Stomach (tissue), 8 donors: ENCODE measurements at regions not wholly inside any gene's neighbourhood (a gene's known extent, or its start where the extent isn't known, plus 50 kb on each side); places are given as distances from the start of the nearest gene placed in this dataset.
"Not testable (repeated sequence)": the region's sequence is repeated elsewhere in the genome, so short reads cannot be mapped to it uniquely, and the experiment has no call there.

ENCODE experiments used
- DNase-seq, 2 donors: peaks; one replicate each; pipeline versions ENCODE4 v3.0.0 to v3.0.0-alpha.2; 2013 to 2019
- H3K27ac ChIP-seq, 5 donors: fragments of 200-600 bp in 4 of 5; sonication (generic) in 4 of 5; one replicate each; pipeline ENCODE4 v1.5.1; 2013 to 2019; ENCODE audit warnings: mild to moderate bottlenecking in 1 of 5, moderate library complexity in 1 of 5
- H3K27me3 ChIP-seq, 3 donors: fragments of 200-600 bp; sonication (generic); one replicate each; pipeline ENCODE4 v1.5.1; 2017 to 2019; ENCODE audit warnings: mixed run types in 1 of 3
- H3K36me3 ChIP-seq, 4 donors: fragments of 200-600 bp; sonication (generic); 1 replicate in 3 of 4; 2 replicates in 1 of 4; pipeline ENCODE4 v1.5.1; 2016 to 2019
- H3K4me1 ChIP-seq, 4 donors: fragments of 200-600 bp; sonication (generic); one replicate each; pipeline ENCODE4 v1.5.1; 2016 to 2019
- H3K4me3 ChIP-seq, 4 donors: fragments of 200-600 bp; sonication (generic) in 3 of 4; one replicate each; pipeline ENCODE4 v1.5.1; 2016 to 2019; ENCODE audit warnings: mild to moderate bottlenecking in 1 of 4
- H3K9me3 ChIP-seq, 4 donors: fragments of 200-600 bp; sonication (generic); one replicate each; pipeline ENCODE4 v1.5.1; 2016 to 2019
- CTCF ChIP-seq, 7 experiments: fragments of 450-650 bp in 4 of 7; fragments of 200-600 bp in 3 of 7; sonication (generic) in 3 of 7; IDR thresholded peaks; one replicate each; pipeline ENCODE4 v1.5.1; 2016 to 2019; ENCODE audit warnings: antibody characterized with exemption in 7 of 7, control low read depth in 2 of 7, mild to moderate bottlenecking in 1 of 7
- EP300 ChIP-seq: sonication (generic); formaldehyde crosslinking; IDR thresholded peaks from one replicate; pipeline ENCODE4 v1.6.1; 2017; ENCODE audit warnings: antibody characterized with exemption
- POLR2A ChIP-seq, 4 donors: fragments of 450-650 bp; IDR thresholded peaks; one replicate each; pipeline ENCODE4 v1.6.1; 2016; ENCODE audit warnings: antibody characterized with exemption in 4 of 4, control low read depth in 2 of 4, mild to moderate bottlenecking in 1 of 4, moderate library complexity in 1 of 4
- POLR2AphosphoS5 ChIP-seq, 3 donors: sonication (generic); formaldehyde crosslinking; IDR thresholded peaks; one replicate each; pipeline ENCODE4 v1.6.1; 2016; ENCODE audit warnings: antibody characterized with exemption in 3 of 3
- WGBS, 5 donors: extraction: QIAGEN DNeasy Blood & Tissue Kit in 3 of 5; methylation state at CpG; one replicate each; pipeline versions ENCODE4 v1.1.5 to v1.1.7; 2013 to 2018; 5-methylcytosine and 5-hydroxymethylcytosine counted together
- intact Hi-C: fragments of 100-400 bp; cut with DNase I; formaldehyde crosslinking; loops from one replicate; pipeline ENCODE4 v1.15.1; 2023; ENCODE audit warnings: low total_unique reads
- donor health status: healthy with polysubstance abuse.
- donor health status: Bipolar disorder and iron deficiency.
- donor health status: healthy.

DNA sequence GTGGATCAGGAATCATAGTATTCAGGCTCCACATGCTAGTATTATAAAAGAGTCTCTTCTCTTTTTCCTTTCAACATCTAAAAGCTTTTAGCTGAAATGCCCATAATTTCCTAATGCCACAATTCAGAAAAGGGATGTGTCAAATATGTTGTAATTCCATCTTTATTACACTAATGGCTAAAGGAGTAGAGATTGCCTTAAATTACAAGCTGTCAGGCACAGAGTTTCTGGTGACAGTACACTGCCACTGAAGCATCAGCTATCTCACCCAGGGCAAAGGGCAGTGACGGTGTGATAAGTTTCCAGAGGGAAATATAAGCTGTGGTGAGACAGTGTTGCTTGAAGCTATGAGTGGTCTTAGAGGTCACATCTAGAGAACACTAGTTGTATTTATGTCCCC is 581.1 kb downstream of the KCNT2 start:
- Histone ChIP-seq H3K27ac (no peak overlapping the region), H3K27me3 (no peaks in the 10 kb centered on the region), H3K36me3 (no peaks in the 10 kb centered on the region), H3K4me3 (no peak overlapping the region), H3K4me1 (no peaks in the 10 kb centered on the region), H3K9me3 (no peaks in the 10 kb centered on the region)
- intact Hi-C loops, result no loop called here
- 0 to 49% (median 26%) methylated on average over 1 of the region's 1 CpG; no CpG with 5 or more reads in 1 of the 5 donors for WGBS, 5 donors
- no peak for DNase-seq
- TF ChIP-seq POLR2A (IDR thresholded peaks at IDR 0.05), result no peak
- no peak for TF ChIP-seq POLR2AphosphoS5 (IDR thresholded peaks at IDR 0.05)
- no peak for TF ChIP-seq CTCF (IDR thresholded peaks at IDR 0.05)
- no peak for TF ChIP-seq EP300

DNA sequence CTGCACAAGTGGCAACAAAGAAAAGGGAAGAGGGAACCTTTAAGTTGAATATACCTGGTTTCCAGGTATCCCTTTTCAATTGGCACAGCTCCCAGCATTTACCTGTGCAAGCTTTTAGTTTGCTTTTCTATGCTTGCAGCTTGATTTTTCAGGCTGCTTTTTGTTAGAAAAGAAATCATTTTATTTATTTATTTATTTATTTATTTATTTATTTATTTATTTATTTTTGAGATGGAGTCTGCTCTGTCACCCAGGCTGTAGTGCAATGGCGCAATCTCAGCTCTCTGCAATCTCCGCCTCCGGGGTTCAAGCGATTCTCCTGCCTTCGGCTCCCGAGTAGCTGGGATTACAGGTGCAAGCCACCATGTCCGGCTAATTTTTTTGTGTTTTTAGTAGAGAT is 587.1 kb downstream of the KCNT2 start:
- intact Hi-C loops, DNase-seq, H3K36me3 ChIP-seq, H3K9me3 ChIP-seq, H3K4me1 ChIP-seq, H3K4me3 ChIP-seq, H3K27ac ChIP-seq, H3K27me3 ChIP-seq: not testable (repeated sequence)
- 96 to 99% (median 96%) methylated on average over 7 of the region's 7 CpGs for WGBS, 5 donors

DNA sequence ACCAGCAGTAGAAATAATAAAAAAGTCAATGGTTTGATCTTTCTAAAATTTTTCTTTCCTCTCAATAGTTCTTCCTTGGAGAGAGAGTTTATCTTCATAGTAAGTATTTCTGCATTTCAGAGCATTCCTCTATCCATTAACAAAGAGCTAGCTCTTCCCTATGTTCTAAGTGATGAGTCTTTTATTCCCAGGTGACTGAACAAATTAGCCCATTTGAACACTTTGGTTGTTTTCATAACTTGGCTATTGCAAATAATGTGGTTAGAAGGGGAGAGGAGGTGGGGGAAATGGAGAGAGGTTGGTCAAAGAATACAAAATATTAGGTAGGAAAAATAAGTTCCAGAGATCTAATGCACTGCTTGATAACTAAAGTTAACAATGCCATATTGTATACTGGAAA is 598.9 kb downstream of the KCNT2 start:
- intact Hi-C loops, result no loop called here
- no peak for TF ChIP-seq POLR2AphosphoS5 (IDR thresholded peaks at IDR 0.05)
- no peak for TF ChIP-seq CTCF (IDR thresholded peaks at IDR 0.05)

GRCh38 chr1:196007763-196008162 is 600.5 kb downstream of the KCNT2 start:
- DNase-seq, result no peak
- no peaks in the 10 kb centered on the region for H3K9me3 ChIP-seq
- H3K36me3 ChIP-seq, result no peaks in the 10 kb centered on the region
- WGBS, 5 donors, result 19 to 50% (median 37%) methylated on average over 1 of the region's 1 CpG
- no peaks in the 10 kb centered on the region for H3K4me1 ChIP-seq
- no peak overlapping the region for H3K27ac ChIP-seq
- intact Hi-C loops, result no loop called here
- no peaks in the 10 kb centered on the region for H3K27me3 ChIP-seq
- TF ChIP-seq POLR2AphosphoS5 (IDR thresholded peaks at IDR 0.05) (no peak), POLR2A (IDR thresholded peaks at IDR 0.05) (no peak), CTCF (IDR thresholded peaks at IDR 0.05) (no peak), EP300 (no peak)
- H3K4me3 ChIP-seq, result no peak overlapping the region

More for the DNA sequence above, 598.9 kb downstream of the KCNT2 start:
- Histone ChIP-seq H3K9me3 (no peaks in the 10 kb centered on the region), H3K27ac (no peak overlapping the region), H3K4me1 (no peaks in the 10 kb centered on the region), H3K27me3 (no peaks in the 10 kb centered on the region), H3K36me3 (no peaks in the 10 kb centered on the region), H3K4me3 (no peak overlapping the region)
- no peak for DNase-seq

GRCh38 chr1:196005426-196005825 is 602.8 kb downstream of the KCNT2 start:
- H3K9me3 ChIP-seq, result no peaks in the 10 kb centered on the region
- H3K27me3 ChIP-seq, result no peaks in the 10 kb centered on the region
- DNase-seq, result no peak
- WGBS, 5 donors, result 87 to 100% (median 96%) methylated on average over 1 of the region's 1 CpG
- intact Hi-C loops, result no loop called here
- H3K36me3 ChIP-seq, result no peaks in the 10 kb centered on the region
- H3K4me1 ChIP-seq, result no peaks in the 10 kb centered on the region
- H3K4me3 ChIP-seq, result no peak overlapping the region
- H3K27ac ChIP-seq, result no peak overlapping the region
- TF ChIP-seq POLR2AphosphoS5 (IDR thresholded peaks at IDR 0.05) (no peak), CTCF (IDR thresholded peaks at IDR 0.05) (no peak), EP300 (no peak), POLR2A (IDR thresholded peaks at IDR 0.05) (no peak)

DNA sequence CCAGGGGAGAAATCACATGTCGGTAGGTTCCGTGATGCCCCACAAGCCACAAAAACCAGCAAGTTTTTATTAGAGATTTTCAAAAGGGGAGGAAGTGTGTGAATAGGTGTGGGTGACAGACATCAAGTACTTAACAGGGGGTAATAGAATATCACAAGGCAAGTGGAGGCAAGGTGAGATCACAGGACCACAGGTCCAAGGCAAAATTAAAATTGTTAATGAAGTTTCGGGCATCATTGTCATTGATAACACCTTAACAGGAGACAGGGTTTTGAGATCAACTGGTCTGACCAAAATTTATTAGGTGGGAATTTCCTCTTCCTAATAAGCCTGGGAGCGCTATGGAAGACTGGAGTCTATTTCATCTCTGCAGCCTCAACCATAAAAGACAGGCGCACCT is 603.9 kb downstream of the KCNT2 start:
- WGBS, 5 donors, result 74 to 89% (median 76%) methylated on average over 5 of the region's 5 CpGs
- H3K36me3 ChIP-seq, H3K27ac ChIP-seq, H3K4me1 ChIP-seq, H3K27me3 ChIP-seq, DNase-seq, intact Hi-C loops, H3K9me3 ChIP-seq, H3K4me3 ChIP-seq: not testable (repeated sequence)
